ENCODE measurements at regions not wholly inside any gene's neighbourhood (a gene's known extent, or its start where the extent isn't known, plus 50 kb on each side); places are given as distances from the start of the nearest gene placed in this dataset.

DNA sequence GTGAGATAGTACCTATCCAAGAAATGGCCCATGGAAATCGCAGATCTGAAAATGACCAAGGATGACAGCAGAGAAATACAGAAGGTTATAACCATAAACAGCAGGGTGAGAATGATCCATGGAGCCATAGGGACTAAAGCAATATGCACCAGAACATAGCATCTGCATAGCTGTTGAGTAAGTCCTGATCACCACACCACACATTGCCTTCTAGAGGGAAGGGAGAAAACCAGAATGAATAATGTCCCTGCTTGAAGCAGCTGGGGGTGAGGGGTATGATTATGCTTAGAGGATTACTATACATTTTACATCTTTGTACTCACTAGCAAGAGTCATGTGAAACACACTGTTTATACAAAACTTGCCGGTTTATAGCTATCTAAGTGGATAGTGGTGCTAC is 350.4 kb downstream of the MBD2 start:
- TF ChIP-seq, protein P1, sequence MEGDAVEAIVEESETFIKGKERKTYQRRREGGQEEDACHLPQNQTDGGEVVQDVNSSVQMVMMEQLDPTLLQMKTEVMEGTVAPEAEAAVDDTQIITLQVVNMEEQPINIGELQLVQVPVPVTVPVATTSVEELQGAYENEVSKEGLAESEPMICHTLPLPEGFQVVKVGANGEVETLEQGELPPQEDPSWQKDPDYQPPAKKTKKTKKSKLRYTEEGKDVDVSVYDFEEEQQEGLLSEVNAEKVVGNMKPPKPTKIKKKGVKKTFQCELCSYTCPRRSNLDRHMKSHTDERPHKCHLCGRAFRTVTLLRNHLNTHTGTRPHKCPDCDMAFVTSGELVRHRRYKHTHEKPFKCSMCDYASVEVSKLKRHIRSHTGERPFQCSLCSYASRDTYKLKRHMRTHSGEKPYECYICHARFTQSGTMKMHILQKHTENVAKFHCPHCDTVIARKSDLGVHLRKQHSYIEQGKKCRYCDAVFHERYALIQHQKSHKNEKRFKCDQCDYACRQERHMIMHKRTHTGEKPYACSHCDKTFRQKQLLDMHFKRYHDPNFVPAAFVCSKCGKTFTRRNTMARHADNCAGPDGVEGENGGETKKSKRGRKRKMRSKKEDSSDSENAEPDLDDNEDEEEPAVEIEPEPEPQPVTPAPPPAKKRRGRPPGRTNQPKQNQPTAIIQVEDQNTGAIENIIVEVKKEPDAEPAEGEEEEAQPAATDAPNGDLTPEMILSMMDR (IDR thresholded peaks at IDR 0.05 in 8 of 11, conservative IDR thresholded peaks at IDR 0.05 in 3 of 11): no peak
- TF ChIP-seq POLR2AphosphoS5 (IDR thresholded peaks at IDR 0.05) (no peak), POLR2A (IDR thresholded peaks at IDR 0.05) (no peak)

All from spleen (tissue), 7 donors.